B cell (primary cell): ENCODE measurements at regions not wholly inside any gene's neighbourhood (a gene's known extent, or its start where the extent isn't known, plus 50 kb on each side); places are given as distances from the start of the nearest gene placed in this dataset.

Source experiments
- ATAC-seq: fragments of 200-7000 bp; cut with Tn5 transposase; one replicate; pipeline ENCODE4 v1.10.0; 2021; ENCODE audit warnings: low read depth, mild to moderate bottlenecking, moderate number of reproducible peaks, moderate library complexity
- CTCF ChIA-PET: fragments of 350-600 bp; sonication (Branson Sonifier 250); formaldehyde crosslinking; loops from one replicate; lab custom pipeline; 2021; ENCODE audit warnings: antibody characterized with exemption, inconsistent platforms; lab: Charles Lee
- POLR2A ChIA-PET: fragments of 350-600 bp; sonication (Branson Sonifier 250); formaldehyde crosslinking; loops from one replicate; lab custom pipeline; 2021; ENCODE audit warnings: antibody characterized with exemption; lab: Charles Lee
- DNase-seq: peaks from one replicate; pipeline ENCODE4 v3.0.0; 2013
- H2AFZ ChIP-seq: 2 replicates; pipeline ENCODE4 v1.6.1; 2012; ENCODE audit warnings: mild to moderate bottlenecking, low read depth, low read length; ENCODE audit not compliant: insufficient read depth, poor library complexity, severe bottlenecking
- H3K27ac ChIP-seq, 2 donors: 1 replicate in 1 of 2; 2 replicates in 1 of 2; pipeline ENCODE4 v1.5.1; 2012 to 2013; ENCODE audit warnings: low read length in 2 of 2, mild to moderate bottlenecking in 2 of 2, moderate library complexity in 1 of 2
- H3K27me3 ChIP-seq, 4 experiments: fragments of 200-600 bp in 1 of 4; sonication (generic) in 1 of 4; replicated peaks in 1 of 4; 1 replicate in 2 of 4; 2 replicates in 2 of 4; pipeline versions ENCODE4 v1.6.1 to v1.7.0; 2013 to 2016; ENCODE audit warnings: low read length in 3 of 4, mild to moderate bottlenecking in 2 of 4, mixed read lengths in 1 of 4, moderate library complexity in 1 of 4; ENCODE audit not compliant: insufficient read depth in 4 of 4, control insufficient read depth in 3 of 4; ENCODE audit errors: control extremely low read depth in 1 of 4
- H3K36me3 ChIP-seq, 2 experiments: replicated peaks in 1 of 2; 1 replicate in 1 of 2; 2 replicates in 1 of 2; pipeline versions ENCODE4 v1.6.1 to v1.7.1; 2013; ENCODE audit warnings: low read length in 1 of 2; ENCODE audit not compliant: insufficient read depth in 2 of 2, control insufficient read depth in 1 of 2; ENCODE audit errors: control extremely low read depth in 1 of 2, extremely low read depth in 1 of 2
- H3K4me1 ChIP-seq, 2 donors: fragments of 200-600 bp in 1 of 2; sonication (generic) in 1 of 2; 1 replicate in 1 of 2; 2 replicates in 1 of 2; pipeline versions ENCODE4 v1.5.1 to v1.6.1; 2013 to 2017; ENCODE audit warnings: low read length in 2 of 2; ENCODE audit not compliant: control insufficient read depth in 2 of 2, insufficient read depth in 2 of 2
- H3K4me2 ChIP-seq: replicated peaks from 2 replicates; pipeline ENCODE3; 2012; ENCODE audit warnings: mild to moderate bottlenecking, low read depth, low read length; ENCODE audit not compliant: poor library complexity, severe bottlenecking
- H3K4me3 ChIP-seq, 5 experiments: fragments of 200-600 bp in 1 of 5; sonication (generic) in 1 of 5; 1 replicate in 3 of 5; 2 replicates in 2 of 5; pipeline versions ENCODE4 v1.5.1 to v1.7.0; 2011 to 2016; ENCODE audit warnings: low read length in 4 of 5, mild to moderate bottlenecking in 4 of 5, low read depth in 2 of 5, control low read depth in 1 of 5, moderate library complexity in 1 of 5; ENCODE audit not compliant: insufficient read depth in 1 of 5; ENCODE audit errors: control extremely low read depth in 1 of 5, extremely low read depth in 1 of 5
- H3K79me2 ChIP-seq: fragments of 200-600 bp; sonication (generic); one replicate; pipeline ENCODE4 v1.6.0; 2016; ENCODE audit warnings: low read length; ENCODE audit not compliant: control insufficient read depth, insufficient read depth
- H3K9ac ChIP-seq: fragments of 200-600 bp; sonication (generic); 2 replicates; pipeline ENCODE4 v1.6.1; 2017; ENCODE audit warnings: mild to moderate bottlenecking, low read length, moderate library complexity
- H3K9me3 ChIP-seq, 3 donors: one replicate each; pipeline versions ENCODE4 v1.6.1 to v1.7.1; 2013; ENCODE audit warnings: low read length in 2 of 3; ENCODE audit not compliant: control insufficient read depth in 2 of 3, insufficient read depth in 1 of 3; ENCODE audit errors: control extremely low read depth in 1 of 3
- H4K20me1 ChIP-seq: 2 replicates; pipeline ENCODE4 v1.6.0; 2012; ENCODE audit warnings: mild to moderate bottlenecking, low read length; ENCODE audit not compliant: insufficient read depth, control insufficient read depth, poor library complexity, severe bottlenecking
- H3K27ac Mint-ChIP-seq: one replicate; pipeline ENCODE4 v1.8.0; 2021; ENCODE audit warnings: mixed read lengths
- H3K27me3 Mint-ChIP-seq: one replicate; pipeline ENCODE4 v1.8.0; 2021; ENCODE audit warnings: mixed read lengths
- H3K4me1 Mint-ChIP-seq: one replicate; pipeline ENCODE4 v1.8.0; 2021; ENCODE audit warnings: mixed read lengths
- H3K4me3 Mint-ChIP-seq: one replicate; pipeline ENCODE4 v1.8.0; 2021; ENCODE audit warnings: mixed read lengths
- H3K9me3 Mint-ChIP-seq: one replicate; pipeline ENCODE4 v1.8.0; 2022; ENCODE audit warnings: mixed read lengths; ENCODE audit not compliant: insufficient read depth
- EZH2 ChIP-seq: IDR thresholded peaks from 2 replicates; pipeline ENCODE4 v1.6.1; 2012; ENCODE audit warnings: borderline replicate concordance, low read depth, mild to moderate bottlenecking, moderate library complexity, low read length; ENCODE audit not compliant: insufficient read depth, poor library complexity, severe bottlenecking
- WGBS: methylation state at CpG from one replicate; pipeline ENCODE4 v1.1.5; 2013; ENCODE audit warnings: missing lambda C conversion rate; ENCODE audit not compliant: insufficient coverage; 5-methylcytosine and 5-hydroxymethylcytosine counted together
- intact Hi-C: fragments of 100-400 bp; cut with micrococcal nuclease; formaldehyde crosslinking; loops from one replicate; pipeline ENCODE4 v1.10.0; 2022
- TF ChIP-seq, protein P1 (sequence below): fragments of 200-600 bp; IDR thresholded peaks from one replicate; pipeline ENCODE4 v1.8.0; 2022; ENCODE audit warnings: antibody characterized with exemption, mild to moderate bottlenecking

DNA sequence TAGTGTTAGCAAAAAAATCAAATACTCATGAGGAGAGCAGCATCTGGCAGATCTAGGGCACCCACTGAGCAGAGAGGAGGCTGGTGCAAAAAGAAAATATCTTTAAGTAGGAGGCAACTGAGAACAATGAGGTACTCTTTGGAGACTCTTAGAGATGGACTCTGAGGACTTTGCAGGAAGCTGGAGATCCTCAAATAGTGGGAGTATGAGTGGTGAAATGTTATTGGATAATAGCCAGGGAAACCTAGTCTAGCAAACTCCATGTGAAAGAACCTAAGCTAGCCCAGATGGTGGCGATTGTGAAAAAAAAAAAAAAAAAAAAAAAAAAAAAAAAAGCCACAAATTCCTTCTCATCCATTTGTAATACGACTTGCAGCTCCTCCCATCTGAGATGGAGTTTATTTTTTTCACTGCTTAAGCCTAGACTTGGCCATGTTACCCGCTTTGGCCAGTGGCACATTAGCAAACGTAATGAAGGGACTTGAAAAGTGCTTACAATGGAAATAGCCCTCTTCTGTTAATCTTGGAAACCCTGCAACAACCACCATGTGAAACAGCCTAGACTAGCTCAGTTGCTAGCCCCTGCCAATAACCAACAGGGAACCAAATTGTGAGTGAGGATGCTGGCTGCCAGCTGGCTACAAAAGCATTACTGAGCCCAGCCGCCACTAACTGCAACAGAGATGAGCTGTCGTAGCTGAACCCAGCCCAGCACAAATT, 476.2 kb downstream of the KLF12 start:
- Mint-ChIP-seq H3K4me3 (no peak overlapping the region), H3K9me3 (peaks cover 3% of the 10 kb centered on the region), H3K27me3 (peaks cover 4% of the 10 kb centered on the region), H3K4me1 (no peaks in the 10 kb centered on the region), H3K27ac (no peak overlapping the region)
- H3K4me1 ChIP-seq = no peaks in the 10 kb centered on the region
- H3K36me3 ChIP-seq = no peaks in the 10 kb centered on the region
- H3K4me2 ChIP-seq = no peak overlapping the region
- H2AFZ ChIP-seq = no peak overlapping the region
- no peak overlapping the region for H3K4me3 ChIP-seq
- no peaks in the 10 kb centered on the region for H4K20me1 ChIP-seq
- H3K79me2 ChIP-seq = no peaks in the 10 kb centered on the region
- H3K27ac ChIP-seq = no peak overlapping the region
- 100% methylated on average over 1 of the region's 6 CpGs for WGBS
- POLR2A ChIA-PET = no interaction called here
- H3K9ac ChIP-seq = no peak overlapping the region
- DNase-seq (no peak), ATAC-seq (no peak)
- no peaks in the 10 kb centered on the region for H3K27me3 ChIP-seq
- intact Hi-C loops = no loop called here
- CTCF ChIA-PET = no interaction called here
- peaks cover 0 to 9% (median 0%) of the 10 kb centered on the region in 3 donors for H3K9me3 ChIP-seq
- TF ChIP-seq EZH2 = no peak
- TF ChIP-seq, protein P1, sequence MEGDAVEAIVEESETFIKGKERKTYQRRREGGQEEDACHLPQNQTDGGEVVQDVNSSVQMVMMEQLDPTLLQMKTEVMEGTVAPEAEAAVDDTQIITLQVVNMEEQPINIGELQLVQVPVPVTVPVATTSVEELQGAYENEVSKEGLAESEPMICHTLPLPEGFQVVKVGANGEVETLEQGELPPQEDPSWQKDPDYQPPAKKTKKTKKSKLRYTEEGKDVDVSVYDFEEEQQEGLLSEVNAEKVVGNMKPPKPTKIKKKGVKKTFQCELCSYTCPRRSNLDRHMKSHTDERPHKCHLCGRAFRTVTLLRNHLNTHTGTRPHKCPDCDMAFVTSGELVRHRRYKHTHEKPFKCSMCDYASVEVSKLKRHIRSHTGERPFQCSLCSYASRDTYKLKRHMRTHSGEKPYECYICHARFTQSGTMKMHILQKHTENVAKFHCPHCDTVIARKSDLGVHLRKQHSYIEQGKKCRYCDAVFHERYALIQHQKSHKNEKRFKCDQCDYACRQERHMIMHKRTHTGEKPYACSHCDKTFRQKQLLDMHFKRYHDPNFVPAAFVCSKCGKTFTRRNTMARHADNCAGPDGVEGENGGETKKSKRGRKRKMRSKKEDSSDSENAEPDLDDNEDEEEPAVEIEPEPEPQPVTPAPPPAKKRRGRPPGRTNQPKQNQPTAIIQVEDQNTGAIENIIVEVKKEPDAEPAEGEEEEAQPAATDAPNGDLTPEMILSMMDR = no peak

DNA sequence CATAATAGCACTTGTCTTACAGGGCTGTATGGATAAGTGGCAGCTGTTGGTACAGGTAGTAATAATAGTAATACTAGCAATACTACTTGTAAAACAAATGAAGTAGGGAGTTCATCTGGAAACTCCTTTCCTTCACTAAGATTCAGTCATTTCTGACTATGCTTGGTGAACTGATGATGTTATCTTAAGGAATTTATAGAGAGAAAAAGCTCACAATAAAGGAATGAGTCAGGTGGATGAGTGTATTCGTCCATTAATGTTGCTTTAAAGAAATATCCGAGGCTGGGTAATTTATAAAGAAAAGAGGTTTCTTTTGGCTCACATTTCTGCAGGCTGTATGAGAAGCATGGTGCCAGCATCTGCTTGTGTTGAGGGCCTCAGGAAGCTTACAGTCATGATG, 477.3 kb downstream of the KLF12 start:
- H3K27me3 Mint-ChIP-seq = no peaks in the 10 kb centered on the region
- Histone ChIP-seq H3K4me1 (no peaks in the 10 kb centered on the region), H3K79me2 (no peaks in the 10 kb centered on the region), H3K9ac (no peak overlapping the region), H3K4me2 (no peak overlapping the region), H2AFZ (no peak overlapping the region), H3K27me3 (no peaks in the 10 kb centered on the region), H3K36me3 (no peaks in the 10 kb centered on the region), H3K4me3 (no peak overlapping the region), H3K27ac (no peak overlapping the region), H3K9me3 (peaks cover 0 to 3% (median 0%) of the 10 kb centered on the region in 3 donors), H4K20me1 (no peaks in the 10 kb centered on the region)
- DNase-seq (no peak), ATAC-seq (no peak)
- TF ChIP-seq, protein P1 = no peak
- TF ChIP-seq EZH2 = no peak
- H3K4me1 Mint-ChIP-seq = no peaks in the 10 kb centered on the region
- no peak overlapping the region for H3K27ac Mint-ChIP-seq
- no peak overlapping the region for H3K4me3 Mint-ChIP-seq
- peaks cover 3% of the 10 kb centered on the region for H3K9me3 Mint-ChIP-seq
- CTCF ChIA-PET = no interaction called here
- 100% methylated on average over 2 of the region's 2 CpGs for WGBS
- POLR2A ChIA-PET = no interaction called here
- intact Hi-C loops = no loop called here
